Stimulated activated CD4-positive, alpha-beta T cell treated with anti-CD3 and anti-CD28 coated beads, Interleukin-12 subunit alpha, Interleukin-12 subunit beta, amount 100 ng/mL, for 48 hours (primary cell): ENCODE measurements at regions not wholly inside any gene's neighbourhood (a gene's known extent, or its start where the extent isn't known, plus 50 kb on each side); places are given as distances from the start of the nearest gene placed in this dataset.

Experiments
- DNase-seq, 3 donors: peaks; one replicate each; pipeline ENCODE4 v3.0.0-alpha.2; 2020; ENCODE audit warnings: low read depth in 2 of 3, low spot score in 1 of 3

DNA sequence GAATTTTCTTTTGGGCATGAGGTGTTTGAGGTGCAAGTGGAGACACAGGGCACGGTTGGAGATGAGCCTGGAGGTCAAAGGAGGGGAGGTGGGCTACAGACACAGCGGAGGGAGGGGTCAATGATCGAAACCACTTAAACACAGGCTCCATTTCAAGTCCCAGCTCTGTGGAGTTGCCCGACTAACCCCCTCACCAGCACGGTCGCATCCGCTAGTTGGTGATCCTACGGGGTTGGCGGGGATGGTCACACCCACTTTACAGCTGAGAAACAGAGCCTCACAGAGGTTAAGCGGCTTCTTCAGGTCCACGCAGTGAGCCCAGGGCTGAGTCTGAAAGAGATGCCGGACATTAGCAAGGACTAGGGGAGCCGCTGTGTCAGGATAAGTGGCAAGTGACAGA is 60.1 kb upstream of the RUNX3 start:
- no peak for DNase-seq

DNA sequence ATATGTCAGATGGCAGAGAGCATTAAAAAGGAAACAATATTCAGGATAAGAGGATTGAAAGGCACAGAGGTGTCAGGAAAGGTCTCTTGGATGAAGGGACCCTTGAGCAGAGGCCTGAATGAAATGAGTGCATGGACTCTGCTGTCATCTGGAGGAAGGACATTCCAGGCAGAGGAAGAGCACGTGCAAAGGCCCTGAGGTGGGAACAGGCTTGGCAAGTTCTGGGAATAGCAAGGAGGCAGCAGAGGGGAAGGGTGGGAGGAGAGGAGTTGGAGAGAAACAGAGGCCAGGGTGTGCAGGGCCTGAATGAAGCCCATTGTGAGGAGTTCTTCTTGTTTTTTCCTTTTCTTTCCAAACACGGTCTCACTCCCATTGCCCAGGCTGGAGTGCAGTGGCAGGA is 59.0 kb upstream of the RUNX3 start:
- DNase-seq, result no peak

DNA sequence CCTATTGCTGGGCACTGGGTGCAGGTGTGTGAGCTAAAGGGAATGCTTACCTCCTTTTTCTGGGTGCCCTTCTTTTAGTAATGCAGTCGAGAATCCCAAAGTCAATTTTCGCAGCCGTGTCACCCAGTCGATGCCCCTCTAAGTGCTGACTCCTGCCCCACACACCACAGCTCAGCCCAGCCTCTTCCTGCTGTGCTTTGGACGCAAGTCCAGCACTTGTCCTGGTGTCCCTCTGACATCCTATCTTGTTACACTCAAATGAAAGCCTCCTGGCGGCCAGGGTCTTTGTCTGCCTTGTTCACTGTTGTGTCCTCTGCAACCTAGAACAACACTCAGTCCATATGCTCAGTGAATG is 58.5 kb upstream of the RUNX3 start:
- no peak for DNase-seq

DNA sequence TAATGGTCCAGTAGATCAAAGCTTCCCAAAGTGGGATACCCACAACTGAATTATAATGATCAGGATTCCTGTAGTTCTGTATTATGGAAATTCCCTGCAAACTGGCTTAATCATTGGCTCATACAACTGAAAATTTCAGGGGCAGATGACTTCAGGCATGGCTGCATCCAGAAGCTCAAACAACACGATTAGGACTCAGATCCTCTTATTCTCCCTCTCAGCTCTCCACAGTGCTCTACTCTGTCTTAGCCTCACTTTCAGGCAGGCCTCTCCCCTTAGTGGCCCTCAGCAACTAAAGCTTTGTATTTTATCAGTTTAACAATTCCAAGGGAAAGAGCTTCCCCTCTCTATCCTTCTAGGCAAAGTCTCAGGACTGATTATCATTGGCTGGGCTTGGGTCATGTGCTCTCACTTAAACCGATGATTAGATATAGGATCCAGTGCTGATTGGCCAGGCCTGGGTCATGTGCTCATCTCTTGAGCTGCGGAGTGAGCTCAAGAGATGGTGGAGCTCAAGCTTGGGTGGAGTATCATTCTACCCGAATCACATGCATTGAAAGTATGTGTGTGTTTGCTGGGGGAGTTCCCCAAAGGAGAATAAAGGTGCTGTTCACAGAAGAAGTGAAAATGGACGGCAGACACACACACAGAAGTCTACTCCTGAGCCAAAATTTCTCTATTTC is 57.9 kb upstream of the RUNX3 start:
- no peak for DNase-seq

DNA sequence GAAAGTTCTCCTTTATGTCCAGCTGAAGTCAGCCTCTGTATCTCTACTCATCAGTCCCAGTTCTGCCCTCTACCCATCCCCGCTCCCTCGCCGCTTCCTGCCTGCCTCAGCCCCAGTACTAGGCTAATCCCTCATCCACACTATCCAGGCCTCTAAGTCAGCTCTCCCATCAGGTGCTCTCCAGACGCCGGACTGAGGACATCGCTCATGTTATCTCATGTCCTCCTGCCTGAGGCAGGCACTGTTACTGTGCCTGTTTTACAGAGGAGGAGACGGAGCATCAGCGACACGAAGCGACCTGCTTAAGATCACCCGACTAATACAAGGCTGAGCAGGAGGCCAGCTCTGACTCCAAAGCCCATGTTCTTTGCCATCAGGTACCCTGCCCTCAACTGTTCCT is 57.3 kb upstream of the RUNX3 start:
- DNase-seq, result no peak

DNA sequence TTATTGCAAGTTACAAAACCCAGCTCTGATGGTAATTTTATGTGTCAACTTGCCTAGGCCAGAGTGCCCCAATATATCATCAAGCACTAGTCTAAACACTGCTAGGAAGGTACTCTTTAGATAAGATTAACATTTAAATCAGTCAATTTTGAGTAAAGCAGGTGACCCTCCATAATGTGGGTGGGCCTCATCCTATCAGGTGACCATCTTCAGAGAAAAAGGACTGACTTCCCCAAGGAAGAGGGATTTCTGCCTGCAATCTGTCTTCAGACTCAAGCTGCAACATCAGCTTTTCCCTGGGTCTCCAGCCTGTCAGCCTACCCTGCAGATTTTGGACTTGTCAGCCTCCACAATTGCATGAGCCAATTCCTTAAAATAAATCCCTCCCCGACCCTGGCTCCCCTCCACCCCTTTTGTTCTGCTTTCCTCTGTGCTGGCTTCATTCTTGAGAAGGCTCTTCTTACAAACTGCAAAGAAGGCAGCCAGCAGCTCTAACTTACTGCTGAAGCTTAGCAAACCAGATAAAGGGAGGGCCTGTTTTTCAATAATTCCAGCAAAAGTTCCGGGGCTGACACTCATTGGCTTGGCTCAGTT is 56.4 kb upstream of the RUNX3 start:
- no peak for DNase-seq

DNA sequence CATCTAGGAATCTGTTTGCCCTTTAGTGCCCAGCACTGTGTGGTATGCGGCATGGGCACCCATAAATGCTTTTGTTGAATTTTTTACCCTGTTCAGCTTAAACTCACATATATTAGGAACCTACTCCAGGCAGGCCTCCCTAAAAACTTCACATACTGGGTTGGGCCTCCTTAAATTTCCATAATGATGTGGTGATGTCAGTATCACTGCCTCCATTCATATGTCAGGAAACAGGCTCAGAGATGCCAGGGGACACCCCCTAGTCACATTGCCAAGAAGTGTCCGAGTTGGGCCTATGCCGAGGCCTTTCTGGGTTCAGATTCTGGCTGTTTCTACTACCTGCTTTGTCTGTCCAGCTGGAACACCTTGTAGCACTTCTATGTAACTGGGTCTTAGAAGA is 55.7 kb upstream of the RUNX3 start:
- no peak for DNase-seq

DNA sequence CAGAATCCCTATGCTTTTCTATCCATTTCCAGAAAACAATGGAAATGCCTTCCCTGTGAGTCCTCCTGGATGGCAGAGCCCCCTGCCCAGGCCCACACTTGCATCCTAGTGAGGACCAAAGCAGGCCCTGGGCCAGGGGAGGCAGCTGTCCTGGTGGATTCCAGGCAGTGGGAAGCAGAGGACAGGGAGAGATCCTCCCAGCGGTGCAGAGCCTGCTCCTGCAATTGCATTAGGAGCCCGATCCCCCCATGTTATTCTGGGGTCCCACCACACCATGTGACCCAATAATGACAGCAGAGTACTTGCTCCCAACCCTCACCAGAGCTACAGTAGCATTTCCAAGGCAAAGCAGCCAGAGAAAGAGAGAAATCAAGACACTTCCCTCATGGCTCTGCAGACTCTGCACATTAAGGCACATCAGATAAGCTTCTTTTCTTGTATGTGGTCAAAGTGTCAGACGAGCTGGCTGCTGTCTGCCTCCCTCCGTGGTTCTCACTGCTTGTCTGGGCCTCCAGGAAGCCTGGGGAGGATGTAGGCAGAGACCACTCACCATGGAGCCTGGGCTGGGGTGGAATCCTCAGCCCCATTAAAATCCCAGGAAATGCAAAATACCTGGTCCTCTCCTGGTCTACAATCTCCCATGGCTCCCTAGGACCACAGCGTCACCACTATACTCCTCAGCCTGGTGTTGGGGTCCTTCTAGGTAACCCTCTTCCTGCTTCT is 54.9 kb upstream of the RUNX3 start:
- no peak for DNase-seq

DNA sequence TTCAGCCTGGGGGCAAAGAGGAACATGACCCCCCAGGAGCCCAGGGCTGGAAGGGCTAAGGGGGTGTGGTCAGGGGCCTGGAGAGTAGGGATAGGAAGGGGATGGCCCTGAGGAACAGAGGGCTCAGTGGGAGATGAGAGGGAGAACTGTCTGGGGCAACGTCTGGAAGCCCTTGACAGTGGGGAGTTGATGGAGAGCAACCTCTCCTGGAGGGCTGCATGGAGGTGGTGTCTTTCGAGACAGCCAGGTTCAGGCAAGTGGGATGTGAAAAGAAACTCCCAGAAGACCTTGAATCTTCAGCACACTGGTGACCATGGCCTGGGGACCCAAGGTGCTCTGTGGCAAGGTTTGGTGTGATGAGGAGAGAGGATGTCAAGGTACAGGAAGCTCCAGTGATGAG is 54.2 kb upstream of the RUNX3 start:
- DNase-seq, result no peak

DNA sequence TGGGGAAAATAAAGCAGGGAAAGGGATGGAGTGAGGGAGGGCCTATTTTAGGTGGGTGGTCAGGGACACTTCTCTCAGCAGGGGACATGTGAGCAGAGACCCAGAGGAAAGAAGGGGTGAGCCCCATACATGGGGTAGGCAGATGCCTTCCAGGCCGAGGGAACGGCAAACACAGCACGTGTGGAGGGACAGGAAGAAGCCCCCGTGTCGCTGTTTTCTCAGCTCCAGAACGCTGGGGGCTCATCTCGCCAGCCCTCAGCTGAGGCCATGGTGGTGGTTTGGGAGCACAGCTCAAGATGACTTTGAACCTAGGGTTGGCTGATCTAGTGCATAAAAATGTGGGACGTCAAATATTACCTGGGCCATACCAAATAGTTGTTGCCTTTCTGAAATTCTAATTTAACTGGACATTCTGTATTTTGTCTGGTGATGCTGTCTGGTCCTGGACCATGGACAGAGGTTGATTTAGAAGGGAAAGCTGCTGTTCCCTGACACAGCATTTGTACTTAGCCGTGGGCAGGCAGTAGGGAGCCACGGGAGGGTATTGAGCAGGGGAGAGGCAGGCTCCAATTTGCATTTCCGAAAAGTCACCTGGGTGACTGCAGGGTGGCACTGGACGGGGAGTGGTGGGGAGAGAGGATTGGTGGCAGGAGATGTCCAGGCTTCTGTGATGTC is 53.1 kb upstream of the RUNX3 start:
- DNase-seq, result no peak

DNA sequence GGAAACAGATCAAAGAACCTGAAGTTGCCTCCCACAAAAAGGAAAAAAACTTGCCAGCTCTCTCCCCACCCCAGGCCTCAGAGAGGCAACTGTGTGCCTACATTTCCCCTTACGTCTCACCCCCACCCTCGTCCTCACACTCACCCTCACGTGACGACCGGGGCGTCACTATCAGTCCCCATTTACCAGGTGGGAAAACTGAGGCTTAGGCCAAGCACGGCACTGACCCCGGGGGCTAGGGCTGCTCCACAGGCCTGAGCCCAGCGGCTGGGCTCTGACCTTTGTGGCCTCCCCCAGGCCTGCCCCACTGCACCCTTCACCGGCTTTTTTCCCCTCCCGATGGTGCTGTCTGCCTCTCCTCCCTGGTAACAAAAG is 51.5 kb upstream of the RUNX3 start:
- DNase-seq, result no peak

DNA sequence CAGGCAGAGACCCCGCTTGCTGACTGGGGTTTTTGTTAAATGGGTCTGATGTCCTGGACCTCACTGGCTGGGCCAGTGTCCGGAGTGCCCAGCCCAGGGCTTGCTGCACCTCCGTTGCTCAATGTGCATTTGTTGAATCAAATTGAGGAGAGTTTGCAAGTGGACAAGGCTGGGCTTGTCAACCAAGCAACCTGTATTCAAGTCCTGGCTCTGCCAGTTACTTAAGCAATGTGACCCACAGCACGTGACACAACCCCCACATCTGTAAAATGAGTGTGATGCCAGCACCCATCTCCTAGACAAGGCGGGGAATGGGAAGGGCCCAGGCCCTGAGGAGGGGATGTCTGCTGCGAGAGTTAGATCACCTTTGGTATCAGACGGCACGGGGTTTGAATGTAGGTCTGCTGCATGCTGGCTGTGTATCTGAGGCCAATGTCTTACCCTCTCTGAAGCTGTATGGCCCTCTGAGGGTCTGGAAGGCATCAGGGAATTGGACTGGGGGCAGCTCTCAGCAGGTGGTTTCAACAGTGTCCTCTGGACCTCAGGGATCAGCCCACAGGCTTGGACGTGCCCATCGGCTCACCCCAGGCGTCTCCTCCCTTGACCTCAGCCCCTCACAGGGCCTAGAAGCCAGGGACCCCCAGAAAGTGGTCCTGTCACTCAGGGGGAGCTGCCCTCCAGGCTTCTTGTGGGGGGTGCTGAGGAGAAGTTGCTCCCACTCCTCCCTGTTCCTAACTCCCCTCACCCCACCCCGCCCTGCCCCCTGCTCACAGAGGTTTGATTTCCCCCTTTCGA is 51.0 kb upstream of the RUNX3 start:
- no peak for DNase-seq
